NB4 (cell line): ENCODE measurements at regions not wholly inside any gene's neighbourhood (a gene's known extent, or its start where the extent isn't known, plus 50 kb on each side); places are given as distances from the start of the nearest gene placed in this dataset.

ENCODE experiments used
- DNase-seq: peaks from one replicate; pipeline ENCODE4 v3.0.0; 2010; ENCODE audit warnings: low read depth
- H3K4me3 ChIP-seq: one replicate; pipeline ENCODE4 v1.5.1; 2011; ENCODE audit warnings: mild to moderate bottlenecking, low read depth, low read length, moderate library complexity
- CTCF ChIP-seq: IDR thresholded peaks from one replicate; pipeline ENCODE4 v1.5.1; 2012; ENCODE audit warnings: low read depth, low read length
- MAX ChIP-seq: IDR thresholded peaks from 2 replicates; pipeline ENCODE4 v1.6.1; 2011; ENCODE audit warnings: low read depth, low read length
- MYC ChIP-seq: IDR thresholded peaks from 2 replicates; pipeline ENCODE4 v1.6.1; 2011; ENCODE audit warnings: low read depth, low read length
- POLR2A ChIP-seq: IDR thresholded peaks from 2 replicates; pipeline ENCODE4 v1.6.1; 2011; ENCODE audit warnings: mild to moderate bottlenecking; ENCODE audit not compliant: insufficient read length; ENCODE audit errors: extremely low read depth

GRCh38 chr6:40705354-40705753, 118.2 kb upstream of the LRFN2 start:
- no peak for DNase-seq
- H3K4me3 ChIP-seq = no peak overlapping the region
- TF ChIP-seq MAX (no peak), MYC (no peak), CTCF (no peak), POLR2A (no peak)

- TF ChIP-seq MYC (no peak), MAX (no peak), CTCF (no peak), POLR2A (no peak)
- DNase-seq = no peak
- no peak overlapping the region for H3K4me3 ChIP-seq
Observed at GRCh38 chr6:40701352-40702007, 114.3 kb upstream of the LRFN2 start.

GRCh38 chr6:40700006-40700580, 112.9 kb upstream of the LRFN2 start:
- H3K4me3 ChIP-seq = no peak overlapping the region
- no peak for DNase-seq
- TF ChIP-seq POLR2A (no peak), MAX (no peak), CTCF (no peak), MYC (no peak)

GRCh38 chr6:40695750-40696415, 108.7 kb upstream of the LRFN2 start:
- TF ChIP-seq POLR2A (no peak), MYC (no peak), MAX (no peak), CTCF (no peak)
- no peak overlapping the region for H3K4me3 ChIP-seq
- no peak for DNase-seq

GRCh38 chr6:40695114-40695513, 108.0 kb upstream of the LRFN2 start:
- no peak overlapping the region for H3K4me3 ChIP-seq
- no peak for TF ChIP-seq CTCF
- no peak for TF ChIP-seq MAX
- TF ChIP-seq POLR2A = no peak
- TF ChIP-seq MYC = no peak
- peak; percentile 9 for DNase-seq
